GM18499 (cell line): ENCODE measurements at regions not wholly inside any gene's neighbourhood (a gene's known extent, or its start where the extent isn't known, plus 50 kb on each side); places are given as distances from the start of the nearest gene placed in this dataset.

Experiments used
- ATAC-seq: cut with Tn5 transposase; IDR thresholded peaks from one replicate; pipeline ENCODE4 v1.9.1; 2021; ENCODE audit warnings: moderate number of reproducible peaks; ENCODE audit not compliant: insufficient read depth, unreplicated experiment

GRCh38 chr13:24042710-24043440 lies 117.6 kb upstream of the SPATA13 start:
- ATAC-seq: no peak

- ATAC-seq: no peak
These were observed 116.8 kb upstream of the SPATA13 start for GRCh38 chr13:24043590-24044350.

GRCh38 chr13:24045597-24045996 lies 114.9 kb upstream of the SPATA13 start:
- ATAC-seq: no peak

GRCh38 chr13:24050292-24050711 lies 110.2 kb upstream of the SPATA13 start:
- no peak for ATAC-seq

GRCh38 chr13:24050796-24051715 lies 109.5 kb upstream of the SPATA13 start:
- no peak for ATAC-seq

- no peak for ATAC-seq
These were observed 107.7 kb upstream of the SPATA13 start for GRCh38 chr13:24052547-24053518.

GRCh38 chr13:24053519-24054251 lies 106.8 kb upstream of the SPATA13 start:
- no peak for ATAC-seq

GRCh38 chr13:24056616-24057137 lies 103.8 kb upstream of the SPATA13 start:
- ATAC-seq: no peak

GRCh38 chr13:24060993-24061392 lies 99.5 kb upstream of the SPATA13 start:
- no peak for ATAC-seq

GRCh38 chr13:24063281-24063877 lies 97.1 kb upstream of the SPATA13 start:
- no peak for ATAC-seq

- ATAC-seq: no peak
These were observed 96.1 kb upstream of the SPATA13 start for GRCh38 chr13:24064371-24064770.

GRCh38 chr13:24065176-24065575 lies 95.3 kb upstream of the SPATA13 start:
- no peak for ATAC-seq

- no peak for ATAC-seq
These were observed 93.9 kb upstream of the SPATA13 start for GRCh38 chr13:24066405-24067295.

- no peak for ATAC-seq
These were observed 92.0 kb upstream of the SPATA13 start for GRCh38 chr13:24068472-24068871.

GRCh38 chr13:24071016-24071415 lies 89.5 kb upstream of the SPATA13 start:
- ATAC-seq: no peak

- ATAC-seq: no peak
These were observed 89.0 kb upstream of the SPATA13 start for GRCh38 chr13:24071423-24072075.

GRCh38 chr13:24073657-24074056 lies 86.9 kb upstream of the SPATA13 start:
- no peak for ATAC-seq
